HUES48 (cell line): ENCODE measurements at regions not wholly inside any gene's neighbourhood (a gene's known extent, or its start where the extent isn't known, plus 50 kb on each side); places are given as distances from the start of the nearest gene placed in this dataset.
"Not testable (repeated sequence)": the region's sequence is repeated elsewhere in the genome, so short reads cannot be mapped to it uniquely, and the experiment has no call there.

Source experiments
- H3K27ac ChIP-seq: one replicate; pipeline ENCODE4 v1.7.0; 2013; ENCODE audit warnings: low read depth, low read length, inconsistent platforms
- H3K27me3 ChIP-seq: 2 replicates; pipeline ENCODE4 v1.6.1; 2013; ENCODE audit warnings: mild to moderate bottlenecking, low read length; ENCODE audit not compliant: control insufficient read depth, insufficient read depth
- H3K36me3 ChIP-seq: 2 replicates; pipeline ENCODE4 v1.6.1; 2013; ENCODE audit warnings: low read length; ENCODE audit not compliant: control insufficient read depth, insufficient read depth
- H3K4me1 ChIP-seq: 2 replicates; pipeline ENCODE4 v1.6.1; 2013; ENCODE audit warnings: mild to moderate bottlenecking, low read length; ENCODE audit not compliant: control insufficient read depth, insufficient read depth
- H3K4me3 ChIP-seq: 2 replicates; pipeline ENCODE4 v1.5.1; 2013; ENCODE audit warnings: mild to moderate bottlenecking, low read depth, low read length
- H3K9ac ChIP-seq: 2 replicates; pipeline ENCODE4 v1.6.1; 2013; ENCODE audit warnings: mild to moderate bottlenecking, low read depth, low read length, moderate library complexity
- H3K9me3 ChIP-seq: 2 replicates; pipeline ENCODE4 v1.6.1; 2013; ENCODE audit warnings: low read length; ENCODE audit not compliant: control insufficient read depth, insufficient read depth

DNA sequence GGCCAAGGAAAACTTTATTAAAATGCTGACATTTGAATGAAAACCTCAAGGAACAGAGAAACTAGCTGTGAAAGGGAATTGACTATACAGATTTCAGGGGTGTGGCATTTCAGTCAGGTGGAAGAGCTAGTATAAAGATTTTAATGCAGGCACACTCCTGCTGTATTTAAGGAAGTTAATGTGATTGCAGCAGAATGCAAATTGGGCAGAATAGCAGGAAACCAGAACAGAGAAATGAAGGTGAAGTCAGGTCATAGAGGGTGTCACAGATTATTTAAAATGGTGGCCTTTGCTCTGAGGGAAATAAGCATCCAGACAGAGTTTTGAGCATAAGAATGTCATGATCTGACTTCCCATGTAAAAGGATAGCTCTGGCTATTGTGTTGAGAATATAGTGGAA lies 898.1 kb upstream of the WWC1 start:
- Histone ChIP-seq H3K9ac (no peak overlapping the region), H3K4me1 (peaks cover 7% of the 10 kb centered on the region), H3K9me3 (no peaks in the 10 kb centered on the region), H3K27ac (no peak overlapping the region), H3K4me3 (no peak overlapping the region), H3K36me3 (no peaks in the 10 kb centered on the region), H3K27me3 (no peaks in the 10 kb centered on the region)

GRCh38 chr5:167402671-167403070 lies 888.8 kb upstream of the WWC1 start:
- H3K36me3 ChIP-seq = no peaks in the 10 kb centered on the region
- H3K27me3 ChIP-seq = no peaks in the 10 kb centered on the region
- no peak overlapping the region for H3K27ac ChIP-seq
- H3K9me3 ChIP-seq = no peaks in the 10 kb centered on the region
- H3K4me1 ChIP-seq = peaks cover 11% of the 10 kb centered on the region
- H3K4me3 ChIP-seq = no peak overlapping the region
- no peak overlapping the region for H3K9ac ChIP-seq

- Histone ChIP-seq H3K27ac (no peak overlapping the region), H3K36me3 (no peaks in the 10 kb centered on the region), H3K9me3 (no peaks in the 10 kb centered on the region), H3K9ac (no peak overlapping the region), H3K4me3 (no peak overlapping the region), H3K4me1 (peaks cover 15% of the 10 kb centered on the region), H3K27me3 (no peaks in the 10 kb centered on the region)
These were observed 884.9 kb upstream of the WWC1 start for GRCh38 chr5:167406513-167406912.

DNA sequence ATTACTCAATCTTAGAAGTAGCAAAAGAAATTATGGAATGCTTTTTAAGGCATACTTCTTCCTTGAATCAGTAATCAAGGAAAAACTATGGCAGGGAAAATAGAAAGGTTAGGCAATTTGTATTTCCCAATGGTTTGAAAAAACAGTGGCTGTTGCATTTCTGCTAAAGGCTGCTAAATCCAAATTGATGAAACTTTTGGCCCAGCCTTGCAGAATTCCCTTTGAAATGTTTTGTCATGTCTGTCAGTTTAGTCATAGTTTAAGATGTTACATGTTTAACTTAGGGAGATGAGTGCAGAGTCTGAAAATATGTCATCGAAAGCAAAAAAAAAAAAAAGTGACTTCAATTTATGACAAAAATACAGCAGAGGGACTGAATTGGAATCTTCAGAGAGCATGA lies 878.9 kb upstream of the WWC1 start:
- Histone ChIP-seq H3K36me3 (no peaks in the 10 kb centered on the region), H3K9me3 (no peaks in the 10 kb centered on the region), H3K9ac (no peak overlapping the region), H3K4me1 (peaks cover 18% of the 10 kb centered on the region), H3K27me3 (no peaks in the 10 kb centered on the region), H3K4me3 (no peak overlapping the region), H3K27ac (no peak overlapping the region)

DNA sequence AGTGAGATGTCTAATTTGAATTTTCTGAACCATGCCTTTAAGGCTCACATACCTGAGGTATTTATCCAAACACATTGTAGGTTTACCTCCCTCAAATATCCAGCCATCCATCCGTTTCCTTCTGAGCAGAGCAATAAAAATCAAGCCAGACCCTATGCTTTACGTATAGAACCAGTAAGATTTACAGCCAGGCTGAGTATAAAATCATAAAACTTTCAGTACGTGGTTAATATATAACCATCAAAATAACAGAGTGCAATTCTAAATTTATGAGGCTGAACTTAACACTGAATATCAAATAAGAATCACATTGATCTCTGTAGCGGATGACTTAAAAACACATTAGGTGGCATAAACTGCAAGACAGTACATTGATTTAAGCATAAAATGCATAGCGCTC lies 877.9 kb upstream of the WWC1 start:
- Histone ChIP-seq H3K9ac (no peak overlapping the region), H3K36me3 (no peaks in the 10 kb centered on the region), H3K9me3 (no peaks in the 10 kb centered on the region), H3K27me3 (no peaks in the 10 kb centered on the region), H3K4me3 (no peak overlapping the region), H3K4me1 (peaks cover 18% of the 10 kb centered on the region), H3K27ac (no peak overlapping the region)

DNA sequence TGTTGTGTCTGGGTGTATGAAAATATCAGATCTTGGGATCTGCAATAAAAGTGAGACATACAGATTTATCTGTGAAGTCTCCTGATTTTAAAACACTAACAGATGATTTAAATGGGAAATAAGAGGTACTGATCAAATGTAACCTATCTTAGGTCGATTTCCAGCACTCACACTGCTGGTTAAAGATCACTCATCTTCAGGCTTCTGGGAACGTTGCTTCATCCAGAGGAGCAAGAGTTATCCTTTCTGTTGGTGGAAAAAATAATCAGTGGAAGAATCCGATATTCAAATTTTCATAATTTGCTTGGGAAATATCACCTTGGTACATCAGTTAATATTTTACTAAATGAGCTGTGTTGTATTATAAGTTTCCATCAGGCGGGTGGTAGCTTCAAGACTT lies 876.8 kb upstream of the WWC1 start:
- Histone ChIP-seq H3K4me1 (peaks cover 14% of the 10 kb centered on the region), H3K27ac (no peak overlapping the region), H3K4me3 (no peak overlapping the region), H3K36me3 (no peaks in the 10 kb centered on the region), H3K9me3 (no peaks in the 10 kb centered on the region), H3K27me3 (no peaks in the 10 kb centered on the region), H3K9ac (no peak overlapping the region)

GRCh38 chr5:167415779-167416746 lies 875.4 kb upstream of the WWC1 start:
- Histone ChIP-seq H3K9ac (no peak overlapping the region), H3K36me3 (no peaks in the 10 kb centered on the region), H3K4me1 (peaks cover 14% of the 10 kb centered on the region), H3K27ac (no peak overlapping the region), H3K27me3 (no peaks in the 10 kb centered on the region), H3K4me3 (no peak overlapping the region), H3K9me3 (no peaks in the 10 kb centered on the region)

- H3K9me3 ChIP-seq = no peaks in the 10 kb centered on the region
- no peaks in the 10 kb centered on the region for H3K27me3 ChIP-seq
- H3K27ac ChIP-seq = no peak overlapping the region
- H3K9ac ChIP-seq = no peak overlapping the region
- no peak overlapping the region for H3K4me3 ChIP-seq
- peaks cover 14% of the 10 kb centered on the region for H3K4me1 ChIP-seq
- no peaks in the 10 kb centered on the region for H3K36me3 ChIP-seq
These were observed 873.8 kb upstream of the WWC1 start for GRCh38 chr5:167417662-167418061.

GRCh38 chr5:167425161-167425560 lies 866.3 kb upstream of the WWC1 start:
- no peak overlapping the region for H3K27ac ChIP-seq
- no peaks in the 10 kb centered on the region for H3K36me3 ChIP-seq
- no peaks in the 10 kb centered on the region for H3K27me3 ChIP-seq
- H3K9me3 ChIP-seq = no peaks in the 10 kb centered on the region
- H3K4me1 ChIP-seq = no peaks in the 10 kb centered on the region
- no peak overlapping the region for H3K9ac ChIP-seq
- no peak overlapping the region for H3K4me3 ChIP-seq

DNA sequence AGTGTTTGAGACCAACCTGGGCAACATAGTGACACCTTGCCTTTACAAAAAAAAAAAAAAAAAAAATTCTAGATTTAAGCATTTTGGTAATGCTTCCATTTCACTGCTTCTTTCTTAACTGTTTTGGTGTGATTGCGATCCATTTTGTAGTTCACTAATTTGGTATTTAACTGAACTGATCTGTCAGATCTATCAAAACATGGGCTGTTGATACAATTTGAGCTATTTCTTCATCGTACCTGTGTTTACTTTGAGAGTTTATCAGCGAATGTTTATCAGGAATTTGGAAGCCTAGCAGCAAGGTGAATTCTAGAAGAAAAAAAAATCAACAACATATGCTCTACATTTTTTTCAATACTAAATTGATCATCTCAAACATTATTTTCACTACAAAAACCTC lies 864.9 kb upstream of the WWC1 start:
- no peak overlapping the region for H3K4me3 ChIP-seq
- H3K9ac ChIP-seq = no peak overlapping the region
- no peak overlapping the region for H3K27ac ChIP-seq
- no peaks in the 10 kb centered on the region for H3K36me3 ChIP-seq
- no peaks in the 10 kb centered on the region for H3K27me3 ChIP-seq
- peaks cover 6% of the 10 kb centered on the region; the same call in 1 of the 2 replicates for H3K4me1 ChIP-seq
- no peaks in the 10 kb centered on the region for H3K9me3 ChIP-seq

DNA sequence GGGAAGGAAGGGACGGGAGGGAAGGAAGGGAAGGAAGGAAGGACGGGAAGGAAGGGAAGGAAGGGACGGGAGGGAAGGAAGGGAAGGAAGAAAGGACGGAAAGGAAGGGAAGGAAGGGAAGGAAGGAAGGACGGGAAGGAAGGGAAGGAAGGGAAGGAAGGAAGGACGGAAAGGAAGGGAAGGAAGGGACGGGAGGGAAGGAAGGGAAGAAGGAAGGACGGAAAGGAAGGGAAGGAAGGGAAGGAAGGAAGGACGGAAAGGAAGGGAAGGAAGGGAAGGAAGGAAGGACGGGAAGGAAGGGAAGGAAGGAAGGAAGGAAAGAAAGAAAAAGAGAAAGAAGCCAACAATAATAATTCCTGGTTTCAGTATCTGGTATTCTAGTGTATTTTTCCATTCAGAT lies 863.8 kb upstream of the WWC1 start:
- not testable (repeated sequence) for H3K9ac ChIP-seq, H3K4me3 ChIP-seq, H3K4me1 ChIP-seq, H3K9me3 ChIP-seq, H3K36me3 ChIP-seq, H3K27ac ChIP-seq, H3K27me3 ChIP-seq
